H1 (cell line): ENCODE measurements at regions not wholly inside any gene's neighbourhood (a gene's known extent, or its start where the extent isn't known, plus 50 kb on each side); places are given as distances from the start of the nearest gene placed in this dataset.

Experiments used
- HDAC6 ChIP-seq: IDR thresholded peaks from one replicate; pipeline ENCODE4 v1.7.1; 2012; ENCODE audit warnings: low read depth, mild to moderate bottlenecking, inconsistent platforms, low read length, moderate library complexity
- NRF1 ChIP-seq: IDR thresholded peaks from 2 replicates; pipeline ENCODE4 v1.6.1; 2011; ENCODE audit warnings: mild to moderate bottlenecking, low read depth, low read length, improper control_type of control experiment

DNA sequence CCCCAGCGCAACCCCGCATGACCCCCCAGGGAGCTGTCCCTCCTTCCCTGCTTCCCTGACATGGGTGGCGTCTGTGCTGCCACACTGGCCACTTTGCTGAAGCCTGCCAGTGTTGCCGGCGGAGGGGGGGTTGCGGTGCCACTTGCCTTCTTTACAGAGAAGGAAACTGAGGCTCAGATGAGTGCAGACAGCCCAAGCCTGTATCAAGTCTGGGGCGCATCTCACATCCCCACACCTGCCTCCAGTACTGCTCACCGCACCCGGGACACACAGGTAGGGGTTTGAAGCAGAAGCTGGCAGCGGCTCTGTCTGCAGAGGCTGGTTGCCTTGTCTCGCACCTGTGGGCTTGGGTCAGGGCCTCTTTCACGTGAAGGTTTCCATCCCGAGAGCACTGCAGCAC is 104.7 kb upstream of the RTL1 start (continued):
- TF ChIP-seq NRF1 (no peak), HDAC6 (no peak)
- TF ChIP-seq, all 59 proteins: peak for 0
